GM03348 (cell line): ENCODE measurements at regions not wholly inside any gene's neighbourhood (a gene's known extent, or its start where the extent isn't known, plus 50 kb on each side); places are given as distances from the start of the nearest gene placed in this dataset.
A peak's percentile ranks its signal among the peaks of the same experiment; 100 is the strongest.
"Not testable (repeated sequence)": the region's sequence is repeated elsewhere in the genome, so short reads cannot be mapped to it uniquely, and the experiment has no call there.

Source experiments
- DNase-seq: peaks from one replicate; pipeline ENCODE4 v3.0.0; 2012; ENCODE audit warnings: low spot score

DNA sequence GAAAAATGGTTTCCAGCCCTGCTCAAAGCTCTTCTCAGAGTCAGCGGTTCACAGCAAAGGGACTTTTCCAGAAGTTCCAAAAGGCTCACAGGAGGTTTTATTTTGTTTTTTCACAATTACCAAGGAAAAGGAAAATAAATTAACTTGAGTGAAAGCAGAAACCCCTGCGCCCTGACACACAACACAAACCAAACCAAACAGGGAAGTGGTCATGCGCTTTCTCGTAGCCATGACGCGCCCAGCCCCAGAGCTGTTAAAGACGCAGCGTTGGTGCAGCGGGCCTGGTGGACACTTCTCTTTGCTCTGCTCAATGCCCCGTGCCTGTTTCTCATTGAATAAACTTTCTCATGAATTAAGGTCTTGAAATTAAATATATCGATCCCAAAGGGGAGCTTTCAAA is 134.4 kb upstream of the LYZL2 start:
- DNase-seq, result no peak

DNA sequence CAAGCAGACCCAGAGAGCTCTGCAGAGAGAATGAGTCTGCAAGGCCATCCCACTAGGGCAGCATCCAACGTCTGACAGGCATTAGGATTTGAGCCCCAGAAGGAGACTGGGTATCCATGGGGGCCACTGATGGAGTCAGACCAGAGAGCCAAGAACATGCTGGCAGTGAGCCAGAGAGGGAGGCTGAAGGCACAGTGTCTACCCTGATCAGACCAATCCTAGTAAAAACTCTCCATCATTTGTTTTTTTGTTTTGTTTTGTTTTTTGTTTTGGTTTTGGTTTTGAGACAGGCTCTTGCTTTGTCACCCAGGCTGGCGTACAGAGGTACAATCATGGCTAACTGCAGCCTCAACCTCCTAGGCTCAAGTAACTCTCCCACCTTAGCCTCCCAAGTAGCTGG is 133.1 kb upstream of the LYZL2 start:
- DNase-seq, result no peak

DNA sequence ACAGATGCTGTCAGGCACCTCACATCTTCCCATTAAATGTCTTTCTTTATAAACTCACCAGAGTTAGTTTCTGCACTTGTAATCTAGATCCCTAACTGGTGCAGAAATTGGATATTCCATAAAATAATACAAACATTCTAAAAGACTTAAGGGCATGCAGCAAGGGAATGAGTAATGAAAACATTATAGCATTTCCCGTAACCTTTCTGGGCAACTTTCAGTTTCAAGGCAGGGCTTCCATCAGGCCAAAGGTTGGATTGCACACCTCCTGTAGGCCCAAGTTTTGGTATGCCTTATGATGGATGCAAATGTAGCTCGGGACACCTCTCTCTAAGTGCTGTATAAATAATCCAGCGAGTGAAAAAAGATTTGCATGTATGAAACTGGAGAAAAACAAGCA is 129.9 kb upstream of the LYZL2 start:
- DNase-seq, result no peak

DNA sequence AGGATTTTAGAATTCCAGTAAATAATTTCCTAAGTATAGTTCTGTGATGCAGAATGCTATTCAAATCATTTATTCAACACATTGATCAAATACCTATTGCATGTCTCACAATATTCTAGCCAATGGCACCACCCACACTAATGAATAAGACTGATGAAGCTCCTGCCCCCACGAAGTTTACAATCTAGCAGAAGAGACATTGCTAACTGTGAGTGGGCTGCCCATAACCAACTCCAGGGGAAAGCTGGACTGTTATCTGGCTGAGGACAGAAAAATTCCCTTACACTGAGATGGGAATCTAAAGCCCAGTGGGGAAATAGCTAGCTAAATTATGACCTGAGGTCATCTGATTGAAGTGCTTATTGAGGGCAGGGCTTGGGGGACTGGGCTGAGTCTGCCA is 128.8 kb upstream of the LYZL2 start:
- DNase-seq, result peak; percentile 29

DNA sequence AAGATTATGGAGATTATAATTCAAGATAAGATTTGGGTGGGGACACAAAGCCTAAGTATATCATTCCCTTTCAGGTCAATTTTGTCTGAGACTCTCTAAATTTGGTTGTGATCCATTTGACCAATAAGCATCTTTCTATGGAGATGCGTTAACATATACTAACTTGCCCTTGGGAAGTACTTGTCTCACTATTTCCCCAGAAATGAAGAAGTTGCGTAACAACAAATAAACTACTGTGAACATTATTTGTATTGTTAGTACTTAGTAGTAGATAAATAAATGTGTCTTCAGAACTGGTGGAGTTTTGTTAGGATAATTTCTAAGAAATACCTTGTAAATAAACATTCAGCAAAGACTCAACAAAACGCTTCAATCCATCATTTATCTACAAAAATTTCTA is 127.3 kb upstream of the LYZL2 start:
- DNase-seq, result no peak

DNA sequence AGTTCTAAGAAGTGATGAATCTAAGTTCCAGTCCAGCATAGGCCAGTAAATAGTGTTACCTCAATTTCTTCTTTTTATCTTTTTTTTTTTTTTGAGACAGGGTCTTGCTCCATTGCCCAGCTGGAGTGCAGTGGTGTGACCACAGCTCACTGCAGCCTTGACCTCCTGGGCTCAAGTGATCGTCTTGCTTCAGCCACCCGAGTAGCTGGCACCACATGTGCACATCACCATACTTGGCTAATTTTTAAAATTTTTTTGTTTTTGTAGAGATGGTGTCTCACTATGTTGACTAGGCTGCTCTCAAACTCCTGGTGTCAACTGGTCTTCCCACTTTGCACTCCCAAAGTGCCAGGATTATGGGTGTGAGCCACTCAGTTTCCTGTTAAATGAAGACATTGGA is 126.6 kb upstream of the LYZL2 start:
- no peak for DNase-seq

DNA sequence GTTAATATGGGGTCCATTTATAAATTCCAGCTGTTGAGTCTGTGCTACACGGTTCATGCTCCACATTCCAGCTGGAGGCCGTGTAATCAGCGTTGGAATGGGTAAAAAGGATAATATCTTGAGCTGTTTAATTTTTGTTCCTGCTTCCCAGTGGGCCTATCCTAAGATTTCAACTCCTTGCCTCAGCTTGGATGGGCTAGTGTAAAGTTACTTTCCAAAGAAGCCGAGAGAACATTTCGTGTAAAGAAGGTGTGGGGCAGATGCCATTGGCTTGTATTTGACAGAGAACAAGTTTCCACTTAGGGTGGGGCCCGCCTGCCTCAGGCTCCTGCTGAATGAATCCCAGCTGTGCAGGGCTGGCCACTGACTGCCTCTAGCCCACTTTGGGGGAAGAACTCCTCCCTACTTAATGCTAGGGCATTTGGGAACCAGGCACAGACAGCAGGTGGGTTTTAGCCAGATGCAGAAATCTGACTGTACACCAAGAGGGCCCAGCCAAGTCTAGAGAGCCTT is 125.9 kb upstream of the LYZL2 start:
- peak; percentile 78 for DNase-seq

DNA sequence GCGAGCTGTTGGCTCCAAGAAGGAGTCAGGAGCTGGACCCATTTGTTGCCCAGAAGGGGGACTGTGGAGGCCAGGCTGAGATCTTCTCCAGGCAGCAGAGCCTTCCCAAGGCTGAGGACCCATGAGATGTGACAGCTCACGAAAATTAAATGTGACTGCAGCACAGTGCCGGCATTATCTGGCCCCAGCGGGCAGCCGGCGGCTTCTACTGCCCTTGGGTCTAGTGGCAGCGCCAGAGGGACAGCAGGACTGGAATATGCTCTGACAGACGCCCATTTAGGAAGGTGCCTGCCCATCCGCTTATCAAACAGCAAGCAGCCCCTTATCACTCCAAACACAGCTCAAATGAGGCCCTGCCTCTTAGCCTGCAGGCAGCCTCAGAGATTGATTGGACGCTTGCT is 122.9 kb upstream of the LYZL2 start:
- DNase-seq, result no peak

DNA sequence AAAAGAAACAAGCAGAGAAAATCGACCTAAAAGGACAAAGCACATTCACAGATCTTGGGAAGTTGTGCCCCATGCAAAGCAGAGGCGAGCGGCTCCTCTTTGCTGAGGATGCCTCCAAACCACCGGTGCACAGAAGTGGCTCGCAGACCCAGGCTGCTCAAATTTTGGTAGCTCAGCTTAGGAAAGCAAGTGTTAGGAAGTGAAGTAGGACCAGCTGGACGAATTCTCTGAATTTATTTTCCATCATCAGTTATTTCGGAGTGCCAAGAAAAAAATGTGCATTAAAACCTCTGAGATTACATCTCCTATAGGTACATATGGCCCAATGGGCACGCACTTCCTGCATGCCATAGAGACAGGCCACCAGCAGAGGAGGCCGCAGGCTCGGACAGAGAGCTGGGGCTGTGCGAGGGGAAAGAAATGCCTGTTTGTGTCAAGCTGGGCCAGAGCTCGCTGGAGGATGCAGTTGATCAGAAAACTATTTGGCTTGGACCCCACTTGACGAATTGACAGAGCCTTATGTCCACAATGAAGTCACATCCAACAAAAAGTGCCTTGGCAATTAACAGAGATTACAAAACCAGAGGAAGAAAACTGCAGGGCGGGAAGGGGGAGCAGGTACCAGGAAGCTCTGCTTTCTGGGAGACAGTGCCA is 122.3 kb upstream of the LYZL2 start:
- peak; percentile 81 for DNase-seq

DNA sequence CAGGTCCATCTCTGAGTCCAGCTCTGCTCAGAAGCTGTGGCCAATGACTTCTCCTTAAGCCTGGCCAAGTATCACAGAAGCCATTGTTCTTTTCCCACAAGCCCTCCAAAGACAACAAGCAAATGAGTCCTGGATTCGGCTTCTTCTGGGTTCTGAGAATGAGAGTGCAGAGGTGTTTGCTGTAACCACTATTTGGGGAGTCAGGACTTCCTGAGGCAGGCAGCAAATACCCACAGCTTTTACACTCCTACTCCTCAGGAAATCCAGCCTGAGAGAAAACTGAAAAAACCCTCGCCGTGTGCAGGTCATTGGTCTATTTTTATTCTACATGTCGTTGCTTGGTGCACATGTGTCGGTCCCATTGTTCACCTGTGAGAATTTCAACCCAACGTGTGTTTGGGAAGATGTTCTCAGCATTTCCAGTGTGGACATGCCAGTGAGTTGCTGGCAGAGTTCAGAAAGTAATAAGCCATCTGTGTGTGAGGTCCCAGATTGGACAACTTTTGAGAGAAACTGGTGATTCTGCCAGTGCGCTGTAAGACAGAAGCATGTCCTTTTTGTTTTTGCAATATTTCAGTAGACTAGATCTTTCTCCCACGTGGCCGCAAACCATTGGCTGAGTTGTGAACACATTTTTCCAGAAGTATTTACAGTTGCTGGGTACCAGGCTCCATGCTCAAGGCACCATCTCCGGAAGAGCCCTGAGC is 121.6 kb upstream of the LYZL2 start:
- DNase-seq, result no peak

DNA sequence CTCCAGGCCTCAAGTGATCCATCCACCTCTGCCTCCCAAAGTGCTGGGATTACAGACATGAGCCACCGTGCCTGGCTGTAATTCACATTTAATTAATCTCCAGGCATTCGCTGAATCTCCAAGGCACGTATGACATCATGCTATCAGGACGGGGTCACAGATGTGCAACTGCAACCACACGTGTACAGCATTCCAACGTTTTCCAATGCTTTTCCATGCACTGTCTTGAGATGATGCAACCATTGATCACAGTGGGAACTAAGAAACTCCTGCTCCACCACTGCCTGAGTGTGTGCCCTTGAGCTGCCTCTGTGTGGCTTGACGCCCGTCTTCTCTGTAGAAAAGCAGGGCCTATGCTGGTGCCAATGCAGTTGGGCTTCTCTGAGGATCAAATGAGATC is 119.8 kb upstream of the LYZL2 start:
- DNase-seq, result no peak

DNA sequence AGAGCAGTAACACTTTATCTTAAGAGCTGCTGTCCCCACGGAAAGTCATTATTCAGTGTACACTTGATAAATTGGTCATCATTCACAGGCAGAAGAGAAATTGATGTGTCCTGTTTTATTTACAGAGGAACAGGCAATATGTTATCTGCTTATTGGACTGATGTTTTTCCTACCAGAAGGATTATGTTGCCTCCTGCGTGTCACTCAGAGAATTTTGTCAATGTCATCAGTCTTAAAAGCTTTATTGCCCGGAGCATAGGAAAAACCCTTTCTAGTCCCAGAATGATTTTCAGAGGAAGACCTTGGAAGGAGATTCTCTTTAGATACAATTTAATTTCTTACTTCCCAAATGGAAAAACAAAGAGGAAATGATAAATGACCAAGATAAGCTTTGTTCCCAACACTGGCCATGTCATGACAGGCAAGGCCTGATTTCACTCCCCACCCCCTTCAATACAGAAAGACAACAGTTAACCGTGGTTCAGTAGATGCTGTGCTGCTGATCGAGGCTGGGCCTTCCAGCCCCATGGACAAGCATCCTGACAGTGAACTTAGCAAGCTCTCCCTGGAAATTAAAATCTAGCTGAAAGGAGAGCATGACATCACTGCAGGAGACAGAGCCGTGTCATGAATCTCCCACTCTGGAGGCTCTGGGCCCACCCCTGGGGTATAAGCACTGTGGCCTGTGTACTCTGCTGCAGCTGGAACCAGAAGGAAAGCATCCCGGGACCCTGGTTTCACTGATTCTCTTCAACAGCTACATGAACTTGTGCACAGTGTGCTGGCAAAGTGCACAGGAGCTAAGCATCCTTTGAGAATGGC is 118.8 kb upstream of the LYZL2 start:
- no peak for DNase-seq

DNA sequence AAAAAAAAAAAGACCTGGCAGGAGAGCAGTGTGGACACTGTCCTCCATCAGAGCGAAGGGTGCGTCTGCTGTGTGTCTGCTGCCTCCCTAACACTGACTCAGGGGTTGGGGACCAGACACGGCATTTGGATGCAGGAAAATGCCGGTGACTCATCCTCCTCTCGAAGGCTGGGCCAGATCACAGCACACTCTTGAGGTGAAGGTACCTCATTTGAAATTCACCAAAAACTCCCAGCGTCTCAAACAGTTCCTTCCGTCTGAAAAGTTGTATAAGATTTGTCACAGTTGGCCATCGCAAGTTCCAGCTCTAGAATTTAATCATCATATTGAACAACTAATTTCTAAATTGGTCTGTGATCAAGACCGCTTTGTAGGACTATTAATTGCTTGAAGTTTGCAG is 118.1 kb upstream of the LYZL2 start:
- DNase-seq, result peak; percentile 63

DNA sequence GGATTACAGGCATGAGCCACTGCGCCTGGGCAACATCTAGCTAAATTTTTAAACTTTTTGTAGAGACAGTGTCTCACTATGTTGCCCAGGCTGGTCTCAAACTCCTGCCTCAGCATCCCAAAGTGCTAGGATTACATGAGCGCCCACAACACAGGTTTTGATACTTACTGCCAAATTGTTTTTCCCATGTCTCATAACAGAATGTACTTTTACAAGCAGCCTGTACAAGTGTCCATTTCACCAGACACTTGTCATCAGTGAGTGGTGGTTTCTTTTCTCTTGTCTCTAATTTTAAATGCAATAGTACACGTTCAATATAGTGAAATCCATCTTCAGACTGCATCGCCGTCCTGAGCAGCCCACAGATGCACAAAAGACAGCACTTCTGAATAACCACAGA is 116.4 kb upstream of the LYZL2 start:
- no peak for DNase-seq

DNA sequence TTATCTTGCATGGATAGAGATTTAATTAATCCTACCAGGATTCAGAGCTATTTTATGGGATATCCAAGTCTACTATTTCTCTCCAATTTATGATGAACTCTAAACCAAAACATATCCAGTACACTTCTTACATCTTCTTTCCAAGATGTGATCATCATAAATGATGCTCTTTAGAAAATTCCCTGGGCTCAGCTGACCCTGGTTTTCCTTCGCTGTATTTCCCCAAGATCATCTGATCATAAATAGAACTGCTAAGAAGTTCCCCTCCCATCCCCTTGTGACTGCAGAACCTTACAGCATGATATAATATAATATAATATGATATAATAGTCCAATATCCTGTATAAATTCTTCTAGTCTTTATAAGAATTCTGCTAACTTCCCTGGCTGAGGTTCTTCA is 114.6 kb upstream of the LYZL2 start:
- no peak for DNase-seq

DNA sequence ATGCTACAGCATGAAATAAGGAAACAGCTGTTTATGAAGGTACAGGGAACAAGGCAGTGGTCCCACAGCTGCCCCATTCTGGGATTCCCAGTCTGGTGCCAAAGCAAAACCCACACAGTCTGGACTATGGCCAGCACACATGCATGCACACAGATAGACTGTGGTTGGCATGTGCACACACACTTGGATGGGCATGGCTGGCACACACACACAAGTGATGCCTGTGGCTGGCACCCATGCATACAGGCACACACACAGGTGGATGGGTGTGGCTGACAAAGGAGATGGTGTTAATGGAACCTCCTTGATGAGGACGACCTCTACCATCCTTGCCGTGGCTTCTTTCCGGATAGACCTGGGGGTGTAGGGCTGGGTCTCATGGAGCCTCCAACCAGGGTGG is 114.0 kb upstream of the LYZL2 start:
- DNase-seq, result no peak

DNA sequence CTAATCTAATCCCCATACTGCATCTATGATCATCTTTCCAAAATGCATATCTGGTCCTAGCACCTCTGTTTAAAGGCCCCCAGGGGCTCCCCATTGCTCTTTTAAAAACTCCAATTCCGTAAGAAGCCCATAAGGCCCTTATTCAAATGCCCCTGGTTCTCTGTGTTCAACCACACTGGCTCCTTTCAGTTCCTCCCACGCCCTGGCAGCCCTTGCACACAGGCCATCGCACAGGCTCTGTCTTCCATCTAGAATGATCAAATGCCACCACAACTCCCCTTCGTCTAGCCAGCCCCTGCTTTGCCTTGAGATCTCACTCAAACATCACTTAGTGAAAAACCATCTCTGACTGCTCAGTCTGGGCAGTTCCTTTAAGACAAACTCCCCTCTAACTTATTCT is 112.9 kb upstream of the LYZL2 start:
- no peak for DNase-seq

DNA sequence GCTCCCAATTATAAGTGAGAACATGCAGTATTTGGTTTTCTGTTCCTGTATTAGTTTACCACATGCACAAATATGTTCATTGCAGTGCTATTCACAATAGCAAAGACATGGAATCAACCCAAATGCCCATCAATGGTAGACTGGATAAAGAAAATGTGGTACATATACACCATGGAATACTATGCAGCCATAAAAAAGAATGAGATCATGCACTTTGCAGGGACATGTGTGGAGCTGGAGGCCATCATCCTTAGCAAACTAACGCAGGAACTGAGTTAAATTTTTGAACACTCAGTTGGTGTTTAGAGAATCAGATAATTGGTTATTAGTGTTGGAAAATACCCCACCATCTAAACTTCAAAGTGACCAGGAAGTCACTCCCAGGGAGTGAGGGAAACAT is 111.2 kb upstream of the LYZL2 start:
- DNase-seq, result not testable (repeated sequence)

DNA sequence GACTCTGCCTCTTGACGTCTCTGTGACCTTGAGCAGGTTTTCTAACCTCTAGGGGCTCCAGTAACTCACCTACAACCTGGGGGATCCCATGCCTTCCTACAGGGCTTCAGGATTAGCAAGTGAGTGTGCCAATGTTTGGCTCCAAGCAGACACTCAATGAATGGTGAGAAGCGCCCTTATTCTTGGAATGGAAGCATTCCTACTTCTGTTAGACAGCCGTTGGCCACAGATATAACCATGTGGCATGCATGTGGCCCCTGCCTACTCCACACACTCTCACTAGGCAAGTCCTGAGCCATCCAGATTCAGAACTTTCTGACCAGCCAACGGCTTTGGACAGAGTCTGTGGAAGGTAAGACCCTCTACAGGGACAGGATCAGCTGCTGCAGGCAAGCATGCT is 108.9 kb upstream of the LYZL2 start:
- no peak for DNase-seq

DNA sequence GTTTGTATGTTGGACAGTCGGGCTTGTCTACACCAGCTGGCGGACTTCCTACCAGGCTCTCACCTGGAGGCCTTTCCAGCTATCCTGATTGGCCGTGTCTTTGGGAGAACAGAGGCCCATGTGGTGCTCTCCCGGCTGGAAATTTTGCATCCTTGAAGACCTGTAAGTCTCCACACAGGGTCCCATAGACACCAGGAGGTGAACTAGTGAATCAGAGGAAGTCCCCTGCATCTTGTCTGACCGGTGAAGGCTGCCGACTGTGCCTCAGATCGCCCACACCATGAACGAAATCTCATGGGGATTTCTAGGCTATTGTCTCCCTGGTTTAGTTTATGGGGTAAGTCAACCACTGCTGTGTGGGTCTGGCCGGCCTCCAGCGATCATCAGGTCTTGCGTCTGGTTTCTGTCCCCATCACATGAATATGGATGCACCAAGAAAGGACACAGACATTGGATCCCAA is 108.4 kb upstream of the LYZL2 start:
- DNase-seq, result no peak

DNA sequence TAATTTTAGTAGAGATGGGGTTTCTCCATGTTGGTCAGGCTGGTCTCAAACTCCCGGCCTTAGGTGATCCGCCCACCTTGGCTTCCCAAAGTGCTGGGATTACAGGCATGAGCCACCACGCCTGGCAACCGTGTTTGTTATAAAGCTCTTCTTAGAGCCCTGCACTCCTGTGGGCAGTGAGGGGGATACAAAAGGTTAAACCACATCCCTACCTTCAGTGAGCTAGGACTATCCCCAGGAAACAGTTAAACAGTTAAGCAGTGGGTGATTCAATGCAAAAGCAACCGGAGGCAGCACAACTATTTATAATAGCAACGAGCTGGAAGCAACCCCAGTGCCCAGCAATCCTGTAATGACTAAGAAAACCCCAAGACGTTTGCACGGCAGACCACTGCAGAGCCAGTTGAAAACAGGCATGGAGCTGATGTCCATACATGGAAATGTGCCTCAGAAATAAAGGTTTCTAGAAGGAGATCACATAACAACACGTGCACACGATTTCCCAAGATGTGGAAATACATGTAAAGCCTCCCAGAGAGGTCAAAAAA is 107.2 kb upstream of the LYZL2 start:
- DNase-seq, result peak; percentile 92

DNA sequence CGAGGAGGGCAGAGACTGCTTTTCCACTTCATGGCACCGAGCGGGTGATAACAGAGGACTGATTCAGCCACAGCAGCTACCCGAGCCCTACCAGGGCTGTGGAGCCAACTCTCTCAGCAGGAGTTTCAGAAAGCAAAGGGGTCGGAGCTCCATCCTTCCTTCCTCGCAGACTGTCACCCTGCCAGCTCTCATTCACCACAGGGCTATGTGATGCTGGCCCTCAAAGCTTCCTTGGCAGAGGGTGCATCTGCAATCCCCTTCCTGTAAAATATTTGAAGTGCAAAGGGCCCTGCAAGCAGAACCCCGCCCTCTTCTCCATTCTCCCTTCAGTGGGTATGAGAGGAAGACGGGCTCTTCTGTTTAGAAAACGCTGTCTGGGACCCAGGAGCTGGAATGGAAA is 105.3 kb upstream of the LYZL2 start:
- no peak for DNase-seq

DNA sequence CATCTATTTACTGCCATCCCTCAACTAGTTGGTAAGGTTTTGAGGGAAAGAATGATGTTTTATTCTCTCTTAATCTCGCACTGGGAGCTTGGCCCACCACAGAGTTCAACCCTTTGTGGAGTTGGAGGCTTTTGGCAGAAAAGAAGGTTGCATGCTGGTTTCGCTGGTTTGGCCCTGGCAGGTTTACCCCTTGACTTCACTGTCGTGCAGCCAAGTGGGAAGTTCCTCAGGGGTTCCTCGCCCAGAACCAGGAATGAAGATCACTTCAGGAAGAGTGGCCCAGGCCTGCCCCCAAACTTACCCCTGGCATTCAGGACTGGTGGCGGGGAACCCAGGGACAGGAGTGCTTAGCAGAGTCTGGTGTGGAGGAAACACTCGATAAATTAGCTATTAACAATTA is 103.1 kb upstream of the LYZL2 start:
- DNase-seq, result no peak
